NT2/D1 (cell line): ENCODE measurements at regions not wholly inside any gene's neighbourhood (a gene's known extent, or its start where the extent isn't known, plus 50 kb on each side); places are given as distances from the start of the nearest gene placed in this dataset.

Source experiments
- DNase-seq: peaks from one replicate; pipeline ENCODE4 v3.0.0-alpha.2; 2011; ENCODE audit warnings: low read depth, low spot score
- H3K27me3 ChIP-seq: 2 replicates; pipeline ENCODE4 v1.6.0; 2011; ENCODE audit warnings: mild to moderate bottlenecking; ENCODE audit not compliant: insufficient read length, insufficient read depth
- H3K36me3 ChIP-seq: 2 replicates; pipeline ENCODE4 v1.6.1; 2011; ENCODE audit warnings: mild to moderate bottlenecking, low read length, mixed read lengths; ENCODE audit not compliant: insufficient read depth, insufficient read length
- H3K4me1 ChIP-seq: 2 replicates; pipeline ENCODE4 v1.5.1; 2011; ENCODE audit not compliant: insufficient read depth, insufficient read length
- H3K4me3 ChIP-seq: 2 replicates; pipeline ENCODE4 v1.5.1; 2011; ENCODE audit warnings: low read depth; ENCODE audit not compliant: insufficient read length
- H3K9ac ChIP-seq: 2 replicates; pipeline ENCODE4 v1.6.0; 2011; ENCODE audit warnings: low read depth; ENCODE audit not compliant: insufficient read length
- H3K9me3 ChIP-seq: 2 replicates; pipeline ENCODE4 v1.5.1; 2011; ENCODE audit warnings: mild to moderate bottlenecking, low read length; ENCODE audit not compliant: insufficient read depth
- SUZ12 ChIP-seq: IDR thresholded peaks from 2 replicates; pipeline ENCODE4 v1.6.1; 2011; ENCODE audit not compliant: insufficient read length, insufficient read depth; ENCODE audit errors: extremely low read depth
- YY1 ChIP-seq: IDR thresholded peaks from 2 replicates; pipeline ENCODE4 v1.6.1; 2011; ENCODE audit not compliant: insufficient read length, insufficient read depth
- ZNF274 ChIP-seq: IDR thresholded peaks from 2 replicates; pipeline ENCODE4 v1.6.1; 2011; ENCODE audit warnings: mild to moderate bottlenecking, low read depth, low read length

DNA sequence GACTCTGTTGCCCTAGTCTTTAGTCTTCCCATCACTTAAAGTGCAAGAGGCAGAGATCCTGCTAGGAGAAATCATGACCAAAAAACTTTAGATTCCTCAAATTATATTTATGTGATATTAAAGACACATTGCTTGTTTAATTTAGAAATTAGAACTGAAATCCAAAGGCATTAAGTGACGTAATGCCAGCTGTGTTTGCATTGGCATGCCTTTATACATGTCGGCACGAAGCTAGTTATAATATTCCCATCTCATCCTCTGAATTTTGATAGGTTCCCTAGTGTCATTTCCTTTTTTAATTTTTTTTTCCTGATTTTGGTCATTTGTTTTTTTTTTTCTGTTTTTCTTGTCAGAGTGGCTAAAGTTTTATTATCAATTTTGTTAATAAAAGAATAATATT lies 203.5 kb upstream of the ZBTB20 start:
- H3K4me1 ChIP-seq = no peaks in the 10 kb centered on the region
- H3K9ac ChIP-seq = no peak overlapping the region
- no peak overlapping the region for H3K4me3 ChIP-seq
- H3K9me3 ChIP-seq = no peaks in the 10 kb centered on the region; the same call in 1 of the 2 replicates
- TF ChIP-seq SUZ12 = no peak
- no peak for TF ChIP-seq ZNF274
- no peaks in the 10 kb centered on the region for H3K27me3 ChIP-seq
- DNase-seq = no peak
- no peaks in the 10 kb centered on the region for H3K36me3 ChIP-seq

DNA sequence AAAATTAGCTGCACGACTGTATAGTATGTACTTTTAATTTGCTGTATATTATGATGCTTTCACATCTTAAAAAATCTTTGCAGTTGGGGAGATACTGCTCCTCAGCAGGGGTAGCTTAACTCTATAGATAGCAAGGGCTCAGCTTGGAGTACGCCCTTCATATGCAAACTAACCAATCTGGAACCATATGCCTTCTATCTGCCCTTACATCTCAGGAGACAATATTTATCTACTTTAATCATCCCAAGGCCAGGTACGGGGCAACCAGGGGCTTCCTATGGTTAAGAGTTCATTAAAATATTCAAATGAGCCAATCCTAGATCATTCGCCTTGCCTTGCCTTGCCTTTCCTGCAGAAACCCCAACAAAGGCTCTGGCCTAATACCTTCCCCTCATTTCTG lies 204.1 kb upstream of the ZBTB20 start:
- no peaks in the 10 kb centered on the region for H3K36me3 ChIP-seq
- DNase-seq = no peak
- H3K9ac ChIP-seq = no peak overlapping the region

GRCh38 chr3:115354010-115354409 lies 206.9 kb upstream of the ZBTB20 start:
- H3K9ac ChIP-seq = no peak overlapping the region
- TF ChIP-seq ZNF274 (no peak), SUZ12 (no peak), YY1 (no peak)
- no peaks in the 10 kb centered on the region for H3K27me3 ChIP-seq
- no peak for DNase-seq
- no peak overlapping the region for H3K4me3 ChIP-seq
- no peaks in the 10 kb centered on the region for H3K4me1 ChIP-seq
- H3K9me3 ChIP-seq = no peaks in the 10 kb centered on the region; the same call in 1 of the 2 replicates
- no peaks in the 10 kb centered on the region for H3K36me3 ChIP-seq

More for the DNA sequence above, 204.1 kb upstream of the ZBTB20 start:
- Histone ChIP-seq H3K4me3 (no peak overlapping the region), H3K4me1 (no peaks in the 10 kb centered on the region), H3K9me3 (no peaks in the 10 kb centered on the region; the same call in 1 of the 2 replicates), H3K27me3 (no peaks in the 10 kb centered on the region)
- TF ChIP-seq YY1 (no peak), ZNF274 (no peak), SUZ12 (no peak)

- DNase-seq = no peak
- no peaks in the 10 kb centered on the region; the same call in 1 of the 2 replicates for H3K9me3 ChIP-seq
- H3K27me3 ChIP-seq = no peaks in the 10 kb centered on the region
- no peaks in the 10 kb centered on the region for H3K36me3 ChIP-seq
- H3K9ac ChIP-seq = no peak overlapping the region
- TF ChIP-seq YY1 (no peak), SUZ12 (no peak), ZNF274 (no peak)
- H3K4me3 ChIP-seq = no peak overlapping the region
- H3K4me1 ChIP-seq = no peaks in the 10 kb centered on the region
Observed at GRCh38 chr3:115357456-115357855, 210.4 kb upstream of the ZBTB20 start.

- H3K4me3 ChIP-seq = no peak overlapping the region
- no peak for TF ChIP-seq SUZ12
- no peak for TF ChIP-seq ZNF274
- no peak for TF ChIP-seq YY1
- no peaks in the 10 kb centered on the region for H3K27me3 ChIP-seq
- no peak overlapping the region for H3K9ac ChIP-seq
- no peak for DNase-seq
- H3K9me3 ChIP-seq = no peaks in the 10 kb centered on the region
- H3K36me3 ChIP-seq = no peaks in the 10 kb centered on the region
- H3K4me1 ChIP-seq = no peaks in the 10 kb centered on the region
Observed at GRCh38 chr3:115359536-115359935, 212.4 kb upstream of the ZBTB20 start.

- Histone ChIP-seq H3K4me1 (no peaks in the 10 kb centered on the region), H3K4me3 (no peak overlapping the region), H3K27me3 (no peaks in the 10 kb centered on the region), H3K36me3 (no peaks in the 10 kb centered on the region), H3K9ac (no peak overlapping the region), H3K9me3 (no peaks in the 10 kb centered on the region)
- no peak for TF ChIP-seq ZNF274
- no peak for TF ChIP-seq SUZ12
- no peak for TF ChIP-seq YY1
- DNase-seq = no peak
Observed at GRCh38 chr3:115361806-115362205, 214.7 kb upstream of the ZBTB20 start.

GRCh38 chr3:115363071-115363470 lies 216.0 kb upstream of the ZBTB20 start:
- no peak for DNase-seq
- no peaks in the 10 kb centered on the region for H3K36me3 ChIP-seq
- H3K27me3 ChIP-seq = no peaks in the 10 kb centered on the region
- H3K9me3 ChIP-seq = no peaks in the 10 kb centered on the region
- H3K9ac ChIP-seq = no peak overlapping the region
- no peak overlapping the region for H3K4me3 ChIP-seq
- H3K4me1 ChIP-seq = no peaks in the 10 kb centered on the region
- TF ChIP-seq ZNF274 (no peak), YY1 (no peak), SUZ12 (no peak)
